Astrocyte (in vitro differentiated cells and primary cell): ENCODE measurements at regions not wholly inside any gene's neighbourhood (a gene's known extent, or its start where the extent isn't known, plus 50 kb on each side); places are given as distances from the start of the nearest gene placed in this dataset.
A peak's percentile ranks its signal among the peaks of the same experiment; 100 is the strongest.
"Not testable (repeated sequence)": the region's sequence is repeated elsewhere in the genome, so short reads cannot be mapped to it uniquely, and the experiment has no call there.

Source experiments
- DNase-seq: peaks from one replicate; pipeline ENCODE4 v3.0.0-alpha.2; 2010; ENCODE audit warnings: low read depth
- FAIRE-seq: peaks from 2 replicates; lab custom pipeline; 2011; peaks lifted over from hg19 to GRCh38; lab: Jason Lieb, UNC
- H2AFZ ChIP-seq: 2 replicates; pipeline ENCODE4 v1.6.0; 2012; ENCODE audit warnings: low read depth, low read length, inconsistent platforms
- H3K27ac ChIP-seq: 2 replicates; pipeline ENCODE4 v1.5.1; 2011; ENCODE audit warnings: low read depth, low read length, inconsistent platforms
- H3K27me3 ChIP-seq: 2 replicates; pipeline ENCODE4 v1.6.0; 2011; ENCODE audit warnings: low read length, inconsistent platforms; ENCODE audit not compliant: insufficient read depth
- H3K36me3 ChIP-seq: 2 replicates; pipeline ENCODE4 v1.5.1; 2011; ENCODE audit warnings: low read length, inconsistent platforms; ENCODE audit not compliant: insufficient read depth
- H3K4me1 ChIP-seq: 2 replicates; pipeline ENCODE4 v1.5.1; 2011; ENCODE audit warnings: low read length, inconsistent platforms; ENCODE audit not compliant: insufficient read depth
- H3K4me2 ChIP-seq: 2 replicates; pipeline ENCODE4 v1.6.0; 2012; ENCODE audit warnings: low read length, inconsistent platforms
- H3K4me3 ChIP-seq: 2 replicates; pipeline ENCODE4 v1.5.1; 2011; ENCODE audit warnings: low read depth, mild to moderate bottlenecking, low read length, inconsistent platforms; ENCODE audit not compliant: insufficient read depth
- H3K79me2 ChIP-seq: 2 replicates; pipeline ENCODE4 v1.6.0; 2012; ENCODE audit warnings: mild to moderate bottlenecking, low read length, inconsistent platforms; ENCODE audit not compliant: insufficient read depth
- H3K9ac ChIP-seq: 2 replicates; pipeline ENCODE4 v1.6.0; 2012; ENCODE audit warnings: mild to moderate bottlenecking, low read length, inconsistent platforms
- H3K9me3 ChIP-seq: 2 replicates; pipeline ENCODE4 v1.5.1; 2012; ENCODE audit warnings: low read depth, mild to moderate bottlenecking, low read length, inconsistent platforms; ENCODE audit not compliant: insufficient read depth
- H4K20me1 ChIP-seq: 2 replicates; pipeline ENCODE4 v1.6.0; 2012; ENCODE audit warnings: low read length, inconsistent platforms; ENCODE audit not compliant: insufficient read depth
- H3K27ac Mint-ChIP-seq: one replicate; pipeline ENCODE4 v1.8.0; 2021; ENCODE audit warnings: mild to moderate bottlenecking, mixed read lengths; ENCODE audit not compliant: unreplicated experiment
- H3K27me3 Mint-ChIP-seq: one replicate; pipeline ENCODE4 v1.8.0; 2021; ENCODE audit warnings: low read depth, mixed read lengths; ENCODE audit not compliant: unreplicated experiment
- H3K36me3 Mint-ChIP-seq: one replicate; pipeline ENCODE4 v1.8.0; 2021; ENCODE audit warnings: low read depth, mixed read lengths; ENCODE audit not compliant: unreplicated experiment
- H3K4me1 Mint-ChIP-seq: one replicate; pipeline ENCODE4 v1.8.0; 2021; ENCODE audit warnings: low read depth, mixed read lengths; ENCODE audit not compliant: unreplicated experiment
- H3K4me3 Mint-ChIP-seq: one replicate; pipeline ENCODE4 v1.8.0; 2021; ENCODE audit warnings: mild to moderate bottlenecking, moderate library complexity, mixed read lengths; ENCODE audit not compliant: unreplicated experiment
- H3K9me3 Mint-ChIP-seq: one replicate; pipeline ENCODE4 v1.8.0; 2021; ENCODE audit warnings: mild to moderate bottlenecking, mixed read lengths; ENCODE audit not compliant: unreplicated experiment
- CTCF ChIP-seq: IDR thresholded peaks from 2 replicates; pipeline ENCODE4 v1.5.1; 2011; ENCODE audit warnings: low read depth, mild to moderate bottlenecking, inconsistent platforms, low read length, moderate library complexity; ENCODE audit not compliant: insufficient read depth
- EZH2 ChIP-seq: IDR thresholded peaks from 2 replicates; pipeline ENCODE4 v1.6.1; 2012; ENCODE audit warnings: mild to moderate bottlenecking, low read length, inconsistent platforms; ENCODE audit not compliant: insufficient read depth

DNA sequence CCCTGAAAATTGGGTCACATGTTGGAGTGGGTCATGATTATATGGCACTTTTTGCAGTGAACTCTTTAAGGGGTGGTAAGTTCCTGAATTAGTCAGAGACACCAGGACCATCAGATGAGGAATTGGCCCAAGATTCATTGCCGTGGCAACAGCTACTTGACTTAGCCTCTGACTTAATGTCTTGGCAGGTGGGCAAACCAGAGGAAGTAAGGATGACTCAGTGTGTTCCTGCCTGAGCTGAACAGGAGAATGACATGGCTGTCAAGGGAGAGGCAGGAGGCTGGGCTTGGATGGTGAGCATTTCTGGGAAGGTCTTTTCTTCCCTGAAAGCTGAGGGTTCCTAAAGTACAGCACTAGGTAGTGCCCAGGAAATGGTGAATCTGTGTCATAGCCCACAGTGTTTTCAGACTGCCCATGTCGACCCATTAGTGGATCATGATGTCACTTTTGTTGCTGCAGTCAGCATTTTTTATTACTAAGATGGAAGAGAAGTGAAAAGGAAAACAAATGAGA is 170.1 kb upstream of the PWP1 start:
- H3K9ac ChIP-seq, result peak overlapping the region; percentile 54
- Mint-ChIP-seq H3K27me3 (no peaks in the 10 kb centered on the region), H3K9me3 (no peaks in the 10 kb centered on the region), H3K4me3 (no peak overlapping the region), H3K27ac (peak overlapping the region; percentile 95), H3K4me1 (peaks cover 11% of the 10 kb centered on the region), H3K36me3 (no peaks in the 10 kb centered on the region)
- H4K20me1 ChIP-seq, result no peaks in the 10 kb centered on the region
- H2AFZ ChIP-seq, result peak overlapping the region; percentile 63
- H3K4me2 ChIP-seq, result peak overlapping the region; percentile 70
- DNase-seq, result peak; percentile 99
- no peaks in the 10 kb centered on the region for H3K79me2 ChIP-seq
- H3K9me3 ChIP-seq, result no peaks in the 10 kb centered on the region
- peaks cover 15% of the 10 kb centered on the region for H3K4me1 ChIP-seq
- no peaks in the 10 kb centered on the region for H3K27me3 ChIP-seq
- peak overlapping the region; percentile 90 for H3K27ac ChIP-seq
- TF ChIP-seq CTCF (no peak), EZH2 (no peak)
- peak; percentile 98 for FAIRE-seq
- H3K4me3 ChIP-seq, result no peak overlapping the region
- H3K36me3 ChIP-seq, result no peaks in the 10 kb centered on the region

GRCh38 chr12:107517816-107518215 is 167.8 kb upstream of the PWP1 start:
- not testable (repeated sequence) for H3K36me3 Mint-ChIP-seq, H3K36me3 ChIP-seq, H3K27me3 Mint-ChIP-seq, H2AFZ ChIP-seq, H3K27ac ChIP-seq, H3K9me3 Mint-ChIP-seq, H3K9ac ChIP-seq, FAIRE-seq, H3K4me3 ChIP-seq, DNase-seq, H3K27me3 ChIP-seq, H3K27ac Mint-ChIP-seq, H3K4me3 Mint-ChIP-seq, H4K20me1 ChIP-seq, H3K79me2 ChIP-seq, H3K9me3 ChIP-seq, H3K4me2 ChIP-seq
- peaks cover 11% of the 10 kb centered on the region for H3K4me1 Mint-ChIP-seq
- H3K4me1 ChIP-seq, result peaks cover 15% of the 10 kb centered on the region

GRCh38 chr12:107518868-107519267 is 166.7 kb upstream of the PWP1 start:
- Mint-ChIP-seq H3K4me1 (peaks cover 11% of the 10 kb centered on the region), H3K9me3 (no peaks in the 10 kb centered on the region), H3K27ac (no peak overlapping the region), H3K27me3 (no peaks in the 10 kb centered on the region), H3K4me3 (no peak overlapping the region), H3K36me3 (no peaks in the 10 kb centered on the region)
- FAIRE-seq (no peak), DNase-seq (no peak)
- Histone ChIP-seq H3K9ac (no peak overlapping the region), H3K27me3 (no peaks in the 10 kb centered on the region), H3K36me3 (no peaks in the 10 kb centered on the region), H3K4me3 (no peak overlapping the region), H3K4me2 (no peak overlapping the region), H3K79me2 (no peaks in the 10 kb centered on the region), H4K20me1 (no peaks in the 10 kb centered on the region), H2AFZ (no peak overlapping the region), H3K4me1 (peaks cover 15% of the 10 kb centered on the region), H3K27ac (no peak overlapping the region), H3K9me3 (no peaks in the 10 kb centered on the region)
- no peak for TF ChIP-seq CTCF
- TF ChIP-seq EZH2, result no peak
